ENCODE measurements at regions not wholly inside any gene's neighbourhood (a gene's known extent, or its start where the extent isn't known, plus 50 kb on each side); places are given as distances from the start of the nearest gene placed in this dataset.

- TF ChIP-seq ZFP30 (CRISPR knock-in tag; IDR thresholded peaks at IDR 0.05; ENCODE audit: borderline replicate concordance) (no peak), ZNF778 (CRISPR knock-in tag; IDR thresholded peaks at IDR 0.05) (no peak), U2AF2 (optimal IDR thresholded peaks at IDR 0.05; ENCODE audit: low read depth, low read length) (no peak), CEBPZ (IDR thresholded peaks at IDR 0.05; ENCODE audit: borderline replicate concordance, low read depth, low read length) (no peak), RAD51 (IDR thresholded peaks at IDR 0.05; ENCODE audit: borderline replicate concordance, low read depth) (no peak), THAP12 (CRISPR knock-in tag; IDR thresholded peaks at IDR 0.05) (no peak), CC2D1A (IDR thresholded peaks at IDR 0.05) (no peak), MAFF (IDR thresholded peaks at IDR 0.05; ENCODE audit: low read length) (no peak), SP1 (CRISPR knock-in tag; IDR thresholded peaks at IDR 0.05) (no peak), BRD4 (IDR thresholded peaks at IDR 0.05) (no peak)
- TF ChIP-seq, protein P1, sequence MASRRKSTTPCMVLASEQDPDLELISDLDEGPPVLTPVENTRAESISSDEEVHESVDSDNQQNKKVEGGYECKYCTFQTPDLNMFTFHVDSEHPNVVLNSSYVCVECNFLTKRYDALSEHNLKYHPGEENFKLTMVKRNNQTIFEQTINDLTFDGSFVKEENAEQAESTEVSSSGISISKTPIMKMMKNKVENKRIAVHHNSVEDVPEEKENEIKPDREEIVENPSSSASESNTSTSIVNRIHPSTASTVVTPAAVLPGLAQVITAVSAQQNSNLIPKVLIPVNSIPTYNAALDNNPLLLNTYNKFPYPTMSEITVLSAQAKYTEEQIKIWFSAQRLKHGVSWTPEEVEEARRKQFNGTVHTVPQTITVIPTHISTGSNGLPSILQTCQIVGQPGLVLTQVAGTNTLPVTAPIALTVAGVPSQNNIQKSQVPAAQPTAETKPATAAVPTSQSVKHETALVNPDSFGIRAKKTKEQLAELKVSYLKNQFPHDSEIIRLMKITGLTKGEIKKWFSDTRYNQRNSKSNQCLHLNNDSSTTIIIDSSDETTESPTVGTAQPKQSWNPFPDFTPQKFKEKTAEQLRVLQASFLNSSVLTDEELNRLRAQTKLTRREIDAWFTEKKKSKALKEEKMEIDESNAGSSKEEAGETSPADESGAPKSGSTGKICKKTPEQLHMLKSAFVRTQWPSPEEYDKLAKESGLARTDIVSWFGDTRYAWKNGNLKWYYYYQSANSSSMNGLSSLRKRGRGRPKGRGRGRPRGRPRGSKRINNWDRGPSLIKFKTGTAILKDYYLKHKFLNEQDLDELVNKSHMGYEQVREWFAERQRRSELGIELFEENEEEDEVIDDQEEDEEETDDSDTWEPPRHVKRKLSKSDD (conservative IDR thresholded peaks at IDR 0.05; ENCODE audit: low read length) = no peak
These were observed 602.6 kb upstream of the HS3ST5 start (continued) for GRCh38 chr6:114945392-114945791.

Measured in K562 (cell line).